HG03025 (cell line): ENCODE measurements at regions not wholly inside any gene's neighbourhood (a gene's known extent, or its start where the extent isn't known, plus 50 kb on each side); places are given as distances from the start of the nearest gene placed in this dataset.
"Not testable (repeated sequence)": the region's sequence is repeated elsewhere in the genome, so short reads cannot be mapped to it uniquely, and the experiment has no call there.

ENCODE experiments used
- ATAC-seq: cut with Tn5 transposase; IDR thresholded peaks from one replicate; pipeline ENCODE4 v1.9.1; 2021; ENCODE audit warnings: mild to moderate bottlenecking, moderate library complexity; ENCODE audit not compliant: unreplicated experiment, low FRiP score

DNA sequence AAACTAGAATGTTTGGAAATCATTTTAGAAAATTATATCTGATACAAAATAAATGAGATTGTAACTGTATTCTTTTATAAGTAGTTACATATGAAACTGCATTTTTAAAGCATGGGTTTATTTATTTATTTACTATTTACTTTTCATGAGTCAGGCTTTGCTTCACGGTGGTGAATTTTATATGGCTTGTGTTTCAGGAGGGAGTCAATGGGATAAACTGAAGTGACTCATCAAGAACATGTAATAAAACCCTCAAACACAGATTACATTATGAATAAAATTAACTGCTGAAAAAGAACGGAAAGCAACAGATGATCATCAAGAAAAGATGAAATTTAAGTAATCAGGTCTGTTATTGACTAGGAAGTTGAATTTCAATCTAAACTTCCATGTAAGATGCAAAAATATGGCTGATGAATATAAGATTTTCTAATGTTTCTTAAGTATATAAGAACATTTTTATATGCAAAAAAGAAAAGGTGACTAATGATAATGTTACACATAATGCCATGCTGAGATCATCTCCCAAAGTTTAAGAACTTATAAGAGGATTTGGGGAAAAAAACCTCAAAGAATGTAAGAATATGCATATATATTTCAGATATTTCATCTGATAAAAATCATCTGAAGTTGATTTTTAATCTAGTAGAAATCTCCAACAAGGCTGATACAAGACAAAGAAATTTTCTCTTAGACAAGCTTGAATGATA is 383.6 kb downstream of the SLITRK1 start:
- ATAC-seq, result no peak

DNA sequence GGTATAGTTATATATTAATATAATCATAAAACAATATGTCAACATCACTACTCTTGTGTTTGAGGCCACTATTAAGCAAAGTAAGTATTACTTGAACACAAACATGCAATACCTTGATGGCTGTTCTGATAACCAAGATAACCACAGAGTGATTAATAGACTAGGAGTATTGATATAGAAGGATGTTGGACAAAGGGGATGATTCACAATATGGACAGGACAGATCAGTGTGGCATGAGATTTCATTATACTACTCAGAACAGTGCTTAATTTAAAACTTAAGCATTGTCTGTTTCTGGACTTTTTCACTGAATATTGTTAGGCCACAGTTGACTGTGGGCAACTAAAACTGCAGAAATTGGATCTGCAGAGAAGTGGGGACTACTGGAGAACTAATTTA is 384.2 kb downstream of the SLITRK1 start:
- ATAC-seq, result no peak

DNA sequence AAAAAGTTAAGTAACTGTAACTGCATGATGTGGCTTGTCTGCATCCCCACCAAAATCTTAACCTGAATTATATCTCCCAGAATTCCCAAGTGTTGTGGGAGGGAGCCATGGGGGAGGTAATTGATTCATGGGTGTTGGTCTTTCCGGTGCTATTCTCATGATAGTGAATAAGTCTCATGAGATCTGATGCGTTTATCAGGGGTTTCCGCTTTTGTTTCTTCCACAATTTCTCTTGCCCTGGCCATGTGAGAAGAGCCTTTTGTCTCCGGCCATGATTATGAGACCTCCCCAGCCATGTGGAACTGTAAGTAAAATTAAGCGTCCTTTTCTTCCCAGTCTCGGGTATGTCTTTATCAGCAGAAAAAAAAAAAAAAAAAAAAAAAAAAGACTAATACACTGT is 385.8 kb downstream of the SLITRK1 start:
- no peak for ATAC-seq

- no peak for ATAC-seq
These were observed 397.2 kb downstream of the SLITRK1 start for GRCh38 chr13:83485101-83485500.

- ATAC-seq, result no peak
These were observed 411.3 kb downstream of the SLITRK1 start for GRCh38 chr13:83471011-83471410.

DNA sequence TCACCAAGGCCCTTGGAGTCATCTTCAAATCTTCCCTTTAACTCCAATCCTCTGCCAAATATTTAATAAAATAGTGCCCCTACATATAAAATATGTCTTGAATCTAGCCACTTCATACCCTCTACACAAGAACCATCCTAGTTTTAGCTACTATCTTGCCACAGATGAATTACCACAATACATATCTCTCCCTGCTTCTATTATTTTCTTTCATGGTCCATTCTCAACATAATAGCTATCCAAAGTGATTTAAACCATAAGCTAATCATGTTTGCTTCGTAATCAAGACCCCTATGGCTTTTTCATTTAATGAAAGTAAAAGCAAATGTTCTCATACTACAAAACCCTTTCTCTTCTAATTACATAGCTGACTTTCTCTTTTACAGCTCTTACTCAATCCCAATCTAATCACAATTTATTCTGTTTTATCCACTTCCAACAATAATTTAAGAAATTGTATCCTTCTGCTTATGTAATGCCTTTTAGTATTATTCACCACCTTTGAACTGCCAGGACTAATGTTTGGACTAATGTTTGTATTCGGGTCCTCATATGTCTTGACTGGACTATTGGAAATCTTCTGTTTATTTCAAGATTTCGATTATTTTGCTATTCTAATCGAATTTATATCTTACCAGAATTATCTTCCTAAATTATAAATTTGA is 412.0 kb downstream of the SLITRK1 start:
- no peak for ATAC-seq

- no peak for ATAC-seq
These were observed 428.6 kb downstream of the SLITRK1 start for GRCh38 chr13:83453723-83454122.

- ATAC-seq, result no peak
These were observed 429.0 kb downstream of the SLITRK1 start for GRCh38 chr13:83453300-83453699.

GRCh38 chr13:83452292-83452950 is 429.9 kb downstream of the SLITRK1 start:
- ATAC-seq, result no peak

DNA sequence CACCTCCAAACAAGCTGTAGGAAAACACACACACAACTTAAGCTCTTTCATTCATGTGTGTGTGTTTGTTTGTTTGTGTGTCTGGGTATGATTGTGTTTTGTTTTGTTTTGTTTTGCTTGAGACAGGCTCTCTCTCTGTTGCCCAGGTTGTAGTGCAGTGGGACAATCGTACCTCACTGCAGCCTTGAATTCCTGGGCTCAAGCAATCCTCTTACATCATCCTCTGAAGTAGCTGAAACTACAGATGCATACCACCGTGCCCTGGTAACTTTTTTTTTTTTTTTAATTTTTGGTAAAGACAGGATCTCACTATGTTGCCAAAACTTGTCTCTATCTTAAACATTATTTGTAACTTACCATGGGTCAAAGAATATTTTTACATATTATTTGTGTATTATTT is 431.7 kb downstream of the SLITRK1 start:
- ATAC-seq, result no peak

GRCh38 chr13:83449668-83450395 is 432.4 kb downstream of the SLITRK1 start:
- no peak for ATAC-seq

- no peak for ATAC-seq
These were observed 441.8 kb downstream of the SLITRK1 start for GRCh38 chr13:83440465-83440864.

GRCh38 chr13:83439464-83439863 is 442.8 kb downstream of the SLITRK1 start:
- ATAC-seq, result not testable (repeated sequence)

DNA sequence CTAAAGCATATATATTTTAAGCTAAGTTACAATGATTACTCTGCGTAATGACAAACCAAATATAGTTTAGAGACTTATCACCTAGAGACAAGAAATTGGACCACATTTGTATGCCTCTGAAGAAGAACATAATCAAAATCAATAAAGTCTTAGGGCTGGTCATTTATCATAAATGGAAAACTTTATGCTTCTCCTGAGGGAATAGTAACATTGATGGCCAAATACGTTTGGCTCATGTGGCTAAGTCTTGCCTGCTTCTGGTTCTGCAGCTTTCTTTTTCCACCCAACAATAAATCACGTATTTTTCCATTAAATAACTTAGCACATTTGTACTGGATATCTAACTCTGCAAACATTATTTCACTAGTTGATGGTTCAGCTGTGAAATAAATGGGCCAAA is 458.4 kb downstream of the SLITRK1 start:
- no peak for ATAC-seq

GRCh38 chr13:83423381-83423780 is 458.9 kb downstream of the SLITRK1 start:
- ATAC-seq, result no peak

GRCh38 chr13:83414393-83414792 is 467.9 kb downstream of the SLITRK1 start:
- no peak for ATAC-seq

- ATAC-seq, result no peak
These were observed 495.7 kb downstream of the SLITRK1 start for GRCh38 chr13:83386609-83387008.

DNA sequence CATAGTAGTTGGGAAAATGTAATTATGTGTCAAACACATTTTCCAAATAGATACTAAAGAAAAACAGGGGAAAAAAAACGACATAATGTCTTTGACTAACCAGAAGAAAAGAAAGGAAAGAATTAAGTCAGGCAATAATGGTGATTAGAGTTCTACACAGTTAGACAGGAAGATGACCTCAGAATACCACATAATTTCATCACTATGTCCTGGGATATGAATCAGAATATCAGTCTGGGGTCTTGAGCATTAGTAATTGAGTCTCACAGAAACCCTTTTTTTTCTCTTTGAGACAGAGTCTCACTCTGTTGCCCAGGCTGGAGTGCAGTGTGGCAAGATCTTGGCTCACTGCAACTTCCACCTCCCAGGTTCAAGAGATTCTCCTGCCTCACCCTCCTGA is 503.4 kb downstream of the SLITRK1 start:
- no peak for ATAC-seq

- no peak for ATAC-seq
These were observed 504.8 kb downstream of the SLITRK1 start for GRCh38 chr13:83377491-83377890.

GRCh38 chr13:83372786-83373185 is 509.5 kb downstream of the SLITRK1 start:
- ATAC-seq, result no peak

GRCh38 chr13:83365723-83366122 is 516.6 kb downstream of the SLITRK1 start:
- no peak for ATAC-seq
